OCI-M2 (cell line): ENCODE measurements at regions not wholly inside any gene's neighbourhood (a gene's known extent, or its start where the extent isn't known, plus 50 kb on each side); places are given as distances from the start of the nearest gene placed in this dataset.
"Not testable (repeated sequence)": the region's sequence is repeated elsewhere in the genome, so short reads cannot be mapped to it uniquely, and the experiment has no call there.

Source experiments
- DNase-seq: peaks from one replicate; lab custom pipeline; 2025; ENCODE audit not compliant: unreplicated experiment; lab: John Stamatoyannopoulos, UW

- DNase-seq, result not testable (repeated sequence)
These were observed 440.0 kb downstream of the PRELID2 start for GRCh38 chr5:145395151-145395550.

- DNase-seq, result no peak
These were observed 441.7 kb downstream of the PRELID2 start for GRCh38 chr5:145393426-145393825.

DNA sequence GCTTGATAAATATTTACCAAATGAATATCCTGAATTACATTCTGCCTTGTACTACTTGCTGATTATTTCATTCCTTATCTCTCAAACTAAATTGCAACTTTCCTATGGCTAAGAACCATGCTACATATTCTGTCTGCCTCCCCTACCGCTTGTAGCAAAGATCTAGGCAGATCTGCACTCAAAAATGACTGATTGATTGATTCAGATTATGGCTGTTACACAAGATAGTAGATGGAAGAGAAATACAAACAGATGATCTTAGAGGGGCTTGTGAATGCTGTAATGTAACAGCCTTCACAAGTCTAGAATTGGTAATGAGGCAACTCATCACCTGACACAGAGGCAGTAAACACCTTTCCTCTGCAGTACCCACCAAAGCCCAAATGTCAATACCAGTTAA is 446.1 kb downstream of the PRELID2 start:
- no peak for DNase-seq

- DNase-seq, result no peak
These were observed 449.9 kb downstream of the PRELID2 start for GRCh38 chr5:145385276-145385675.

GRCh38 chr5:145378226-145378625 is 456.9 kb downstream of the PRELID2 start:
- no peak for DNase-seq

DNA sequence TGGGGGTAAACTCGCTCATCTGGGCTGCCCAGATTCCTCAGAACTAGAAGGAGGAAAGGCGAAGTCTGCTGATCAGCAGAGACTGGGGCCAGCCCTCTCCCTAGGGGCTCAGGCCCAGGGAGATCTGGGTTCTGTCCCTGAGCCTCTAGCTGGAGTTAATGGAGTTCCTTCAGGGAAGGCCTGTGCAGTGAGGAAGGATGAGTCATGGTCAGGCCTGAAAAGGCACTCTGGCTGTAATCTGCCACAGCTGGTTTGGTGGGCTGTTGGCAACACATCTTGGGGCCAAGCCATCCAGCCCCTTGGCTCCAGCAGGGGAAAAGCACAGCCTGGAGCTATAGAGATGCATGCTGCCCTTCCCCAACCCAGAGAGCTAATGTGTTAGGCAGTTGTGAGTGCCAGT is 459.6 kb downstream of the PRELID2 start:
- DNase-seq, result no peak

- DNase-seq, result no peak
These were observed 469.7 kb downstream of the PRELID2 start for GRCh38 chr5:145365464-145365863.

- no peak for DNase-seq
These were observed 472.9 kb downstream of the PRELID2 start for GRCh38 chr5:145362266-145362665.

DNA sequence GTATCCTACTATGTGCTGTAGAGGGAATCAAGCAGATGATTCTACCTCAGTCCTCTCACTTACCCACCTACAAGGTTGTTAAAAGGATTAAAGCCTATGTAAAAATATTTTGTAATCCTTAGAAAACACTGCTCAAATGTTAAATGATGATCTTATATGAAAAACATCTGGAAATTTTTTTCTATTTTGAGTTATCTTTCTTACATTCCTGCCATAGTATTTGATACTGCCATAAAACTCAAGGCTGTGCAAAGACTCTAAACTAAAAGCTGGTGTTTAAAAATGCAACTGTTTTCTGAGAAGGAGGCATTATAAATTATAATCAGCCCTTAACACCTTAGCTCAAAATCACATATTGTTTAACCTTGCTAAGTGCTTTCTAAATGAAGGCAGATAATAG is 474.2 kb downstream of the PRELID2 start:
- DNase-seq, result no peak

DNA sequence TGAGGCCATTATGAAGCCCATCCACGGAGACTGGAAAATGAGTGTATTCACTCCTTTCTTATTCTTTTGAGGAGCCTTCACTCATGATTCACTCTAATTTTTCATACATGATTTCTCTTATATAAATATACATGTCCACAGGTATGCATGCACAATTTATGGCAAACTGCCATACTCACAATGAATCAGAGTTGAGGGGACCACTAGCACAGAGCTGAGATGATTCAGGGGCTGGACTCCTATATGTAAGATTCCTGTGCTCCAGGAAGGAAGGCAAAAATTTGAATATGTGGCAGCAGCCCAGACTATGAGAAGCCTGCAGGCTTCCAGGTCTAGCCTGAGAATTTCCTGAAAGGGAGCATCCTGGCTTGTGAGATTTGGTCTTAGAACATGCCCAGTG is 484.6 kb downstream of the PRELID2 start:
- DNase-seq, result no peak

DNA sequence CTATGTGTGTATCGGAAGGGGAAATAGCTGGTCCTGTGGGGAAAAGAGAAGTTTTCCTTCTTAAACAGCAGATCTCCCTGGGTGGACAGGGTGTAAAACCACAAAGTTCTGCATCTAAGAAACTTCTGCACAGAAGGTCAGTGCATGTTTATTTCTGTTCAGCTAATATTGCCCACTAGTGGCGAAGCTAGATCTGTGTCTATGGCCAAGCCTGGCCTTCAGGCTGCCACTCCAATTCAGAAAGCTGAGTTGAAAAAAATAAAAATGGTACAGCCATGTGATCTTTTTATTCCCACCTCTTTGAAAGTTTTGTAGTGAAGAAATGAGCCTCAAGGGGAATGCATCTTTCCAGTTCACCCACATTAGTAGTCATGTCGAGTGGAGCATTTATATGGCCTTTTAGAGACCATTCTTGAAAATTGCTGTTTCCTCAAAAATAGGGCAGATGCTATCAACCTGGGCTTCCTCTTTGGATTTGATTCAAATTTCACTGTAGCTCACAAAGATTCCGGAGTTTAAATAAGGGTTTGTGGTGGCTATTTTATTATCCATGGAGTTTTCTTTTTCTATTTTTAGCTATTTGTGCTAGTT is 488.0 kb downstream of the PRELID2 start:
- DNase-seq, result no peak

- DNase-seq, result no peak
These were observed 489.4 kb downstream of the PRELID2 start for GRCh38 chr5:145345511-145346287.

GRCh38 chr5:145341842-145342241 is 493.3 kb downstream of the PRELID2 start:
- DNase-seq, result no peak

DNA sequence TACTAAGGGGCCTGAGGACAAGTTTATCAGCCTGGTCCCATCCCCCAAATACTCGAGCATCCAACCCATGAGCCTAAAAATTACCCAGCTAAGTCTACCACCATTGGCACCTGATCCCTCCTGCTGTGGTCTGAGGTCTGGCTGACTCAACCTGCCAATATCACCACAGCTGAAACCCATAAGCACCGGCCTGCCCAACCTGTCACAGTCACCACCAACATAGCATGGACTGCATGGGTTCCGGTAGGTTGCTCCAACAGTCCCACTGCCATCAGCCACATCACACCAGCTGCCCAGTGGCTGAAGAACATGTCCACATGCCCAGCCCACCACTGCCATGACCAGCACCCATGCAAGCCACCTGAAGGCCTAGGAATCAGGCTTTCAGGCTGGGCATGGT is 495.0 kb downstream of the PRELID2 start:
- DNase-seq, result no peak

DNA sequence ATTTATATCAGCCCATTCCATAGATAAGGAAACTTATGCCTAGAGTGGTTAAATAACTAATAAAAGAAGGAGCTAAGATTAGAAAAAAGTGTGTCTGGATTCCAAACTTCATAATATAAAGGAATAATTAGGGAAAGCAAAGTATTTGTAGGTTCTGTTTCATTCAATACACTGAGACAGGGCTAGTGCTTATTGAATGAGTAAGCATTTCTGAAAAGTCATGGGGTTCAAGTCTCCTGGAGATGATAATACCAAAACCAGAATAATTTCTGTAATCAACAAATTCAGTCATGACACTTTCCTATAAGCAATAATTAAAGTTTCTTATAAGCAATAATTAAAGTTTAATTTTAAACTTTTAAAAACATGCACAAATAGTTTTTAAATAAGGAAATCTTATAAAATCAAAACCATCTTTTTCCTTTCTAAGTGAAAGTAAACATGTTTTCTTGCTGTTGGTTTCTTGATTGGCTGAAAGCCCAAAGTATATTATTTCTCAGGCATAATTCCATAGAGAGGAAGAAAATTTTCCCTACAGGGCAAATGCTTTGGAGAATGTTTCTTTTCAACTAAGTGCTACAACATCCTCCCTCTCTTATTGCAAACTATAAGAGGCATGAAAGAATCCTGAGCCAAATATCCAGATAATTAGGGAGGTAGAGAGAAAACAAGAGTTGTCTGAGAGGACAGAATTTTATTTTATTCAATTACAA is 510.2 kb downstream of the PRELID2 start:
- DNase-seq, result no peak

GRCh38 chr5:145324101-145324500 is 511.0 kb downstream of the PRELID2 start:
- DNase-seq, result no peak

DNA sequence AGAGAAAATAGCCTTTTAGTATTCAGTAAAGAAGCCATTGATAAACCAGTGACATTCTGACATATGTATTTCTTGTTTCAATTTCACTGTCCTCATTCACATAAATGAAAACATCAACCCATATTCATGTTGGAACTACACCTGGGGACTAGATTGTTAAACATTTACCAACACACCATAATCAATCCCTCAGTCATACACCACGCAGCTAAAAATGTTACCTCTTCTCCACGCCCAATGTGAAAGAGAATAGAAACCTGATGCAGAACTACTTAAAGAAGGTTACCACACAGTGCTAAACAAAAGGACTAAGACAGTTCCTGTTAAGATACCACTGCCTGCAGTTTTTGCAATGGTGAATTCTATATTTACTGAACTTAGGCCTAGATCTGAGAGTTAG is 518.9 kb downstream of the PRELID2 start:
- no peak for DNase-seq

DNA sequence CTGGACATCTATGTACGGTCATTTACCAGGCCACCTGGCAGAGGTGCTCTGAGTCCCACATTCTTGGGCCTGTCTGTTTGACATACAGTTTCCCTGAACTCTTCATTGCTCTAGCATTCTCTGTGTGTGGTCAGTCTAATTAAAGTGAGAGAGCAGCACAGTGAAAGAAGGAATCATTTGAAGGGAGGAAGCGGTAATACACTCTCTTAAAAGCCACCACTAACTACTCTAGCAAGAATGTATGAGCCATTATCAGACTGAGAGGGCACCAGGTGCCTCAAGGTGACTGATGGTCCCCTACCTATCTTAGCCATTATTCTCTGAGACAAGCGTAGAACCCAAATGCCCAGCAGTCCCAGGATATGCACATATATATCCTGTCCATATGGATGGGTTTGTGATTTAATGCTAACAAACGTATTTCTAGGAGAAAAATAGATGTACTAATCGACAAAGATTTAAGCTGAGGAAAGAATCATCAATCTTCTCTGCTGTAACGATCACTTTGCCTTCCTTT is 527.2 kb downstream of the PRELID2 start:
- no peak for DNase-seq

DNA sequence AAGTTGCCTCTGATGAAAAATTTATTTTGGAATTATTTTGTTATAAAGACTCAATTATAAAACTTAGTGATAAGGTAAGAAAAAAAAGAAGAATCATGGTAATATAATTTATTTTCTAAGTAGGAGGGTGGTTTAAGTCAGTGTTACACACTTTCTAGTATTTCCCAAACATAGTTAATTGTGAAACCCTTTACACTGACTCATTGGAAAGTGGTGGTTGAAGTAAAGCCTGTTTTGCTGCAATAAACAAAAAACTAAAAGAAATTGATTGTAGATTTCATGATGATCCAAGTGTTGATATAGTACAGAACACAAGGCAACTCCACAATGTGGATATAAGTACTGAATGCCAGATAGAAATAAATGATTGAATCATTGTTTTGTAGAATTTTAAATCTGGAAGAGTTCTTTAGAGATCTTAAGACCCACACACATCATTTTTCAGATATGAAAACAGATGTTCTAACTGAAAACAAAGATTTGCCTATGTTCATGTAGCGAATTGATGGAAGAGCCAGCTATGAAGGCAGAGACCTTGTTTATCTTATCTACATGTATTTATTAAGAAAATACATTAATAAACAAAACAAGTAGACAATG is 539.8 kb downstream of the PRELID2 start:
- no peak for DNase-seq

- DNase-seq, result no peak
These were observed 540.8 kb downstream of the PRELID2 start for GRCh38 chr5:145294331-145294730.

DNA sequence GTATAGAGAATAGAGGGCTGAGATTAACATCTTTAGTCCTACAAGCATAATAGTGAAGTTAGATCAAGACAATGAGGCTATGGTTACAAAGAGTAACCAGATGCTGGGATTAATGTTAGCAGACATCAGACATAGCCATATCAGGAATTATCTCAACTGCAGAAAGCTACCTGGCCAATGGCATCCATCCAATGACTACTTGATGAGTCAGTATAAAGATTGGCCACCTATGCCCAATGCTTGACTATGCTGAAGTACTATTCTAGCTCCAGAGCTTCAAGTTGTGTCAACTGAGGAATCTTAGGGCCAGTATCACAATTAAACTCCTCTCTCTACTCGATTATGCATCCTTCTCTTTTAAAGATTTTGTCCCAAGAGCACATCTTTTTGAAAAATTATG is 541.4 kb downstream of the PRELID2 start:
- DNase-seq, result no peak

GRCh38 chr5:145292278-145292677 is 542.9 kb downstream of the PRELID2 start:
- DNase-seq, result no peak
